HG02938 (cell line): ENCODE measurements at regions not wholly inside any gene's neighbourhood (a gene's known extent, or its start where the extent isn't known, plus 50 kb on each side); places are given as distances from the start of the nearest gene placed in this dataset.
"Not testable (repeated sequence)": the region's sequence is repeated elsewhere in the genome, so short reads cannot be mapped to it uniquely, and the experiment has no call there.

Experiments used
- ATAC-seq: cut with Tn5 transposase; IDR thresholded peaks from one replicate; pipeline ENCODE4 v1.9.1; 2021; ENCODE audit warnings: mild to moderate bottlenecking, moderate library complexity; ENCODE audit not compliant: unreplicated experiment

DNA sequence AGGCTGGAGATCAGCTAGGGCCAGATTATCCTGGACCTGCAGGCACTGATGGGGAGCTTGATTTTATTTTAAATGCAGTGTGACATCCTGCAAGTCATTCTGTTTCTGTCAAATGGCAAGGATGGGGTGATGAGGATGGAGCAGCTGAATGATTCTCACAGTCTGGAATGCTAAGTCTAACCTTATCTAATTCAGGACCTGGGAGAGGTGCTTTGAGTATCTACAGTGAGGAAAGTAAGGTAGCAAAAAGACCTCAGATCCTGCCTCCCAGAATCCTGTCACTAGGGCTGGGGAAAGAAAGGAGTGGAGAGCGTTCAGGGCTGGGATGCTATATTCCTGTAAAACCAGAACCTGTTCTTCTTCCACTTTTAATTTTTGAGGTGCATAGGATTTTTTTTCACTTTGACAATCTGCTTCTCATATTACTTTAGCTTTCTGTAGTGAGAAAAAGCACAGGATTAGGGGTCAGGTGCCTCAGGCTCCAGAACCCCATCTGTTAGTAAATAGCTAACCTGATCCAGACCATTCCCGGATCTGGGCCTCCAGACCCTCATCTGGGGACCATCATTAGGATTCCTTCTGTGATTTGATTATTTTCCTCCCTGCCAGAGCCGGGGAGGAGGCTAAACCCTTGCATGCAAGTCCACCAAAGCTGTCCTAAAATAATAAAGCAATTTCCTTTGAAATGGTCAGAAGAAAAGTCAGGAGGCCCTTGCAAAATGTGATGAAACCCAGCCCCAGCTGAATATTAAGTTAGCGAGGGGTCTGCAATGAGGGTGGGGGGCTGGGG lies 54.7 kb downstream of the ASCL1 start:
- ATAC-seq: no peak

DNA sequence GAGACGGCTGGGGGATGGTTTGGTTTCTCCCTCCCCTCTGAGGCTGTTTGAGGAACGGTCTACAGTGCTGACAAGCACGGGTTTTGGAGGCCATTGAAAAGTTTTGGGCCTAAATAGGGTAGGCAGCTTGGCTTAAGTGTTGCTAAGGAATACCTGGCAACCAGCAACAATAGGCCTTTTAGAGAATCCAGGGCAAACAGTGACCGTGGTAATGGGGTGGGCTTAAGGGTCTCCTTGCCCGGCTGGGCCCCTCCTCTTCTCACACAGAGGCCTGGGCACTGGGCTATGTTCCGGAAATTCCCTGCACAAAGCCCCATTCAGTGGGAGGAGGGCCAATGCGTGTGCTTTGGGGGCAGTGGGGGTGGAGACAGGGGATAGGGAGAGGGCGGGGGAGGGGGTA lies 55.4 kb downstream of the ASCL1 start:
- ATAC-seq: no peak

DNA sequence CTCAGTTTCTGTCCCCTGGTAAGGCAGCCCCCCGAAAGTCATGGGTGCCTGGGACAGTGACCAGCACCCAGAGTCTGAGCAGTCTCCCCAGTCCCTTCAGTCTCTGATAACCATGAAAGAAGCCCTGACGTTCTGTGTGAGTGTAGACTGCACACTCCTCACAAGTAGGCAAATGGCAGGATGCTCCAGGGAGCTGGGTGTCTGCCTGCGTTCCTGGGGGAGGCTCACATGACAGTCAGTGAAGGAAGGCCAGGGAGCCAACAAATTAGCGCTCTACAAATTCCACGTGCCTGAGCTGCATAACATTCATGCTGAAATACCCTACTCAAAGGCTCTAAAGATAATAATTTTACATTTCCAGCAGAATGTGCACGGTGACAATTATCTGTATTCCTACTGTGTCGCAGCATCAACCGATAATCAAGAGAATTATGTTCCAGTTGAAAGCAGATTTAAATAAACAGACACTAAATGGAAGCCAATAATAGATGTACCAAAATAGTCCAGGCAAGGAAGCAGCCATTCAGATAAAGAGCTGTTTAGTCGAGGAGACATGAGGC lies 56.3 kb downstream of the ASCL1 start:
- no peak for ATAC-seq

DNA sequence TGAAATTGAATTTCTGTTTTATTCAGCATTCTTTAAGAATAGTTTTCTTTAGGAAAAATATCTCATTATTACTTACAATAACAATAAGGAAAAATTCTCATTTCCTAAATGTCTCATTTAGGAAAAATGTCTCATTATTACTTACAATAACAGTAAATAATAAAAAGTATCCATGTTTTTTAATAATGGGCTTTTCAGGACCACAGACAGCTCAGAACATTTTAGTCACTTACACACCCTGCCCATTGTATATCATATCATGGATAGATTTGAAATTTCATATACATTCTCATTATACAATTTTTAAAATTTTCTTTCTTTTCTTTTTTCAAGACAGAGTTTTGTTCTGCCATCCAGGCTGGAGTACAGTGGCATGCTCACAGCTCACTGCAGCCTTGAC lies 58.9 kb downstream of the ASCL1 start:
- ATAC-seq: no peak

DNA sequence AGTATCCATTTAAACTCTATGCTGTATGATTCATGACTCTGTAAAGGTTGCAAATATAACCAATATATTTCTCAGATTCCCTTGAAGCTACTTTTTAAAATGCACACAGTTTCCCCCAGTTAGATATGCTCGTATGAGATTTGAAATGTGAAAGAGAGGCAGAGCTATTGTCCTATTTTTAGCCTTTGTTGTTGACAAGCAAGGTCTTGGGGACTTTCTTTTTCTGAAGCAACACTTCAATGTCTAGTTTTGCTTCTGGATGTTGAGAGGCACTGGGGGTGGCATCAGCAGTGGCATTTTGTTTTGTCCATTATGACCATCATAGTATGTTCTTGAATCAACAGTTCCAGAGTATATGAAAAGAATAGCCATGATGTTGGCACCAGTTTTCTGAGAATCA lies 63.4 kb downstream of the ASCL1 start:
- no peak for ATAC-seq

DNA sequence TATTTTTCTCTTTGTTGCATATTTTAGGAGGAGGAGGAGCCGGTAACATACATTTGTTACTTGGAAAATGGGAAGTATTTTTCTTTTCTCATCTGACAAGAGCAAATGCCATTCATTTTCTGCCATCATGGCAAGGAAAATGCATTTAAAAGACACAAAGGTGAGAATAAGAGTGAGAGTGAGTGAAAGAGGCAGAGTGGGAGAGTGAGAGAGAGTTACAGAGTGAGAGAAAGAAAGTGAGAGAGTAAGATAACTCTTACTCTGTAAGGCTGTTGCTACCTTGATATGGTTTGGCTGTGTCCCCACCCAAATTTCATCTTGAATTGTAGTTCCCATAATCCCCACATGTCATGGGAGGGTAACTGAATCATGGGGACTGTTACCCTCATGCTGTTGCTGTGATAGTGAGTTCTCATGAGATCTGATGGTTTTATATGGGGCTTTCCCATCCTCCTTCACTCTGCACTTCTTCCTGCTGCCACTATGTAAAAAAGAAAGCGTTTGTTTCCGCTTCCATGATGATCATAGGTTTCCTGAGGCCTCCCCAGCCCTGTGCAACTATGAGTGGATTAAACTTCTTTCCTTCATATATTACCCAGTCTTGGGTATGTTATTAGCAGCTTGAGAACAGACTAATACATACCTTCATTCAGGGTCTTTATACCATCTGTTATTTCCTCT lies 64.2 kb downstream of the ASCL1 start:
- ATAC-seq: no peak

DNA sequence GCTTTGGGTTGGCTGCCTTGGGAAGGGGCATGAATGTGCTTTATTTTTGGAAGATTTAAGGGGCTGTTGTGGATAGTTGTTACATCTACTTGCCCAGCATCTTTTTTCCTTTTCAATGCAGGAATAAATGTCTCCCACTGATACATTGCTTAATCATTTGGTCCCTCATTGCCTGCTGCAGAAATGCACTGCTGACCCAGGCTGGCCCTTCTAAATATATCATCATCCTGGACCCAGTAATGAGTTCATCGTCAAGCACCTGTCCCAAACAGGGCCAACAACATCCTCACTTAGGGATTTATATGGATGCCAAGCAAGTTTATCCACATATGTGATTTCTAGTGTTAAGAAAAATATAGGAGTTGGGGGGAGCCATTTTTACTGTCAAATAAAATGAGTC lies 67.2 kb downstream of the ASCL1 start:
- ATAC-seq: no peak

DNA sequence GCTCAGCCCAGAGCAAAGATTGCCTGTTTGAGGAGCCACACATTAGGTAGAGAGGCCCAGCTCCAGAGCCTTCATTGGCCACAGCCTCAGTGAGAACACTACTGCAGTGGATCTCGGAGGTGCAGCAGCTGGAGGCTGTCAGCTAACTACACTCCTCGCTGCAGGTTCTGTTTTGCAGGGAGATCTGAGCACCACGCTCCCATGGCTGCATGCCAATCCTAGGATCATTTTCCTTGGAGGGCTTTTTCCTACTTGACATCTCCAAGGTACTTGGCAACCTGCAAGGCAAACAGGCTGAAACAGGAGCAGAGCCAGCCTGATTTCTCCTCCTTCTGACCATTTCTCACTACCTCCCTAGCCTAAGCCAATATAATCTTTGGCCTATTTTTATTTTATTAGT lies 69.2 kb downstream of the ASCL1 start:
- ATAC-seq: not testable (repeated sequence)

DNA sequence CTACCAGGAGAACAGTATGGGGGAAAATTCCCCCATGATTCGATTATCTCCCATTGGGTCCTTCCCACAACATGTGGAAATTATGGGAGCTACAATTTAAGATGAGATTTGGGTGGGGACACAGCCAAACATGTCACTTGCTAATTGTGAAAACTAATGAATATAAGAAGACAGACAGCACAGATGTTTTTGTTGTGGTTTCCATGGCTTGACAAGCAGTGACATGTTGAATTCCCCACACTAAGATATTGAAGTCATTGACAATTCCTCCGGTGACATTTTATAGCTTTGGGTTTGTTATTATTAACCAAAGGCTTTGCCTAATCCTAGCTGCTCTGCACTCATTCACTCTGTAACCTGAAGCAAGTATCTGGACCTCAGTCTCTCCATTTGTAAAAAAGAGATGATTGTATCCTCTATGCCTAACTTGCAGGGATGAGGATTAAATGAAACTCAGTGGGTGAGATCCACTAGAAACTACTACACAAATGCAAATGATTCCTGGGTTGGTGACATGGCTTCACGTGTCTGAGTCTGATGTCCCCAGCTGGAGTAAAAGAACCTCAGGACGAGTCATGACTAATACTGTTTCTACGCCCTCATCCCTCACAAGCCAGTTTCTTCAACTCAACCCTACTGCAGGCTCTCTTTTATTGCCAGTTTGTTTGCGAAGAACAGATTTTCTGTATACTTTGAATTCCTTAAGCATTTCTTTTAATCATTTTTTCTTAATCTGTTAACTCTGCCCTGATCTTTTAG lies 71.6 kb downstream of the ASCL1 start:
- ATAC-seq: no peak

DNA sequence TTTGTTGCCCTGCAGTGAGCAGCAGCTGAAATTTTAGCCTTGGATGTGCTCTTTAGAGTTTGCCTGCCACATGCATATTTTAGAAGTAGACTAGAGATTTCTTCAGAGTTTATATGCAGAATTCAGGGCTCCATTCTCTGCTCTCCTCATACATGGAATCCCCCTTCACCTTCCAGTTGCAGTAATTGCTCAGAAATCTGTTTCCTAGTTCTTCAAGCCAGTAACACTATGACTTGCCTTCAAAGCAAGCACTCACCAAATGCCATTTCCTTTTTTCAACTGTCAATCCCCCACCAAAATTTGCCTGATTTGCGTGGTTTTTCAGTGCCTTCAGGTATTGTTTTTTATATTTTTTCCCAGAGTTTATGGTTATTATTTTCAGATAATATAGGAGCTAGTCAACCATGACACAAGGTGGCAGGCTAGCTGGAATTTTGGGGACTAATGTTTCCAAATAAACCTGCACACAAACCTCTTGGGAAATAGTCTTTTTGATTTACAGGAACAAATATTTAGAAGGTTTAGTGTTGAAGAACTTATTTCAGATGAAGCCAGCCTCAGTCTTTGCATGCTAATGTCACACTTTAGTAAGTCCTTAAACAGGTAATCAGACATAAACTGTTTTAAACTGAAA lies 79.2 kb downstream of the ASCL1 start:
- no peak for ATAC-seq

DNA sequence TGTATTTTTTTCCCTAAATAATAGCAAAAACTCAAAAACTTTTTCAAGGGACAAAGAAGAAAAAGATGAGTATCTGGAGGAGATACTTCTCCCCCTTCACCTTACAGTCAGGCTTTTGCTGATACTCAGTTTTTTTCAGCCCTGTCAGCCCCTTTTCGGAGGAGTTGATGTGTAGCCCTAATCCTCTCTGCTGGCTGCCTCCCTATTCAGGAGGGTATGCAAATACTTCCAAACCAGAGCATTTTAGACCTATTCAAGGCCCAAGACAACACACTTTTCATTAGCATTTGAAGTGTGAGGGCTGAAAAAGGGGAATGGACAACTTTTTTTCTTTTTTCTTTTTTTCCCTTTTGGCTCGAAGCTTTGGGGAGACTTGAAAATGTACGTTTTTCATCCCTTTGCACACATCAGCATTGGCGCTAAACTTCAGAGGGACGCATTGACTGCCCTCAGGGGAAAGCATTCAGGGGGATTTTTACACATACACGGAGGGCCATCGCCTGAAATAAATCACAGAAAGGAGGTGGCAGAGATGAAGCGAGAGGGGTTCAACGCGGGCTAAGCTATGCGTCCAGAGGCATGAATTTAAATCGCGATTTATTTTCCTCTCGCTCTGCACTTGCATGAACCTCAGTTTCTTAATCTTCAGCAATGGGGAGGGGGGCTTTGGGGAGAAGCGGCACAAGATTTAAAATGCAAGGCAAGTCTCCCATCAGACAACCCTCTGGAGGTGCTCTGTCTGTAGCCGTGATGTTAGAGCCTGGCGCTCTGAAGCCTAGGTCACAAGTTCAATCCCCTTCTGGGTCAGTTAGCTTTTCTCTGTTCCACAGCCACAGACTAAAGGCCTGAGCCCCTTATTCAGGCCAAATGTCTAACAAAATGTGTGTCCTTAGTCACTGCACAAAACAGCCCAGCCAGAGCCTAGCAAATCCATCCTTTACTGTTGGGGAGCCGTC lies 86.3 kb downstream of the ASCL1 start:
- ATAC-seq: no peak

DNA sequence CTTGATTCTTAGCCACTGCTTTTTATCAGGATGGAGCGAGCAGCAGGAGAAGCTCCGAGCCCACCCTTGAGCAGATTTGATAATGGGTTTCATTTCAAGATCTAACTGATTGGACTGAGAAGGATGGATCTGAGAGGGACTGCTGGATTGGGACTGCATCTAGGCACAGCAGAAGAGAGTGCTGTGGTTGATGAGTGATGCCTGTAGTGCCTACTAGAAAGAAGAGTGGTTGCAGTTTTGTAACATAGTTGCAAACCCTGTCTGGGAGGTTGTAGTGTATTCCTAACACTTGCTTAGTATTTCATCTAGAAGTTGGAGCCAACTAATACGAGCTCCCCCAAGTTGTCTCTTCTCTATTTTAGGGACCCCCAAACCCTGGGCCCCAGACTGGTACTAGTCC lies 88.7 kb downstream of the ASCL1 start:
- ATAC-seq: no peak

DNA sequence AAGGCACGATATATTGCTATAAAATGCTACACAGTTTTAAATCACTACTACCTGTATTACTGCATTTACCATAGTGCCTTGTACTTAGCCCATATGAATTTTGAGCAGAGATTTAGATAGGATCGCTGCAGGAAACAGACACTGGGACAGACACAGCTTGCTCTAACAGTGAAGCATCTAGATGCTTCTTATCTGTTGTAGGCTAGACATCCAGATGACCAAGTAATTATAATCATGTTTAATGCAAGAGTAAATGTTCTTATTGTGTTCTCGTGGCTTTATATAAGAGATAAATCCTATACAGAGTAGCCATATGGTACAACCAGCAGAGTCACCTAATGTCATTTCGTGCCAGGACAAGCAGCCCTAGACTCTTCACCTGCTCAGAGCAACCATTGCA lies 92.8 kb downstream of the ASCL1 start:
- no peak for ATAC-seq

DNA sequence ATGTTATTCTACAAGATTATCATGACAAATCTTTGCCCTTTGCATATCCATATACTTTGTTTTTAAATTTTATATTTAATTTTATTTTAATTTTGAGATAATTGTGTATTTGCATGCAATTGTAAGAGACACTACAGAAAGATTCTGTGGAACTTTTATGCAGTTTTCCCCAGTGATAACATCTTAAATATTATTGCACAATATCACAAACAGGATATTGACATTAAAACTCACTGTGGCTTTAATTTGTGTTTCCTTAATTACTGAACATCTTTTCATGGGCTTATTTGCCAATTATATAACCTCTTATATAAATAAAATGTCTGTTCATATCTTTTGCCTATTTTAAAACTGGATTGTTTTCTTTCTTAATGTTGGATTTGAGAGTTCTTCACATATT lies 95.6 kb downstream of the ASCL1 start:
- no peak for ATAC-seq

DNA sequence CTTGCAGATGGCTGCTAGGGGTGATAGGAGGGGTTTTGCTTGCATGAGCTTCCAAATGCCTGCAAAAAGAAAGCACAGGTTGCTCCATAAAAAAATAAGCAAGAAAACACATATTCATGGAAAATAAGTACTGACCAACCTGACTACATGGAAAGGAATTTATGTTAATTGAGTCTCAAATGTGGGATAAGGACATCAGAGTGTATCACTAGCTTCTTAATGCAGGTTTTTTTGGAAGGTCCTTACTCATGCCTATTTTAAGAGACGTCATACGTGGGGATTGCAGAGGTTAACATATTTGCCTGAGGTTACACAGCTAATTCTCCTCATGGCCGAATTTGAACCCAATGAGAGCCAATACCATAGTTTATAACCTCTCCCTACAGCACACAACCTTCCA lies 116.2 kb downstream of the ASCL1 start:
- ATAC-seq: no peak

DNA sequence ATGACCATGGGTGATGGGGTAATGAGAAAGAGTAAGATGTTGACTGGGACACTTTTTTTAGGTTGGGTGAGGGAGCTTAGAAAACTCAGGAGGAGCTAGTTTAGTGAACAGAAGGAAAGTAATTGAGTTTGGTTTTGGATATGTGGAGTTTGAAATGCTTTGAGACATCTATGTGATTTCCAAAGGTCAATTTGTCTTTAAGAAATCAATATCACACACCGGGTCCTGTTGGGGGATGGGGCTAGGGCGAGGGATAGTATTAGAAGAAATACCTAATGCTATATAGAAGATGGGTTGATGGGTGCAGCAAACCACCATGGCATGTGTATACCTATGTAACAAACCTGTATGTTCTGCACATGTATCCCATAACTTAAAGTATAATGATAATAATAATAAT lies 118.4 kb downstream of the ASCL1 start:
- no peak for ATAC-seq

DNA sequence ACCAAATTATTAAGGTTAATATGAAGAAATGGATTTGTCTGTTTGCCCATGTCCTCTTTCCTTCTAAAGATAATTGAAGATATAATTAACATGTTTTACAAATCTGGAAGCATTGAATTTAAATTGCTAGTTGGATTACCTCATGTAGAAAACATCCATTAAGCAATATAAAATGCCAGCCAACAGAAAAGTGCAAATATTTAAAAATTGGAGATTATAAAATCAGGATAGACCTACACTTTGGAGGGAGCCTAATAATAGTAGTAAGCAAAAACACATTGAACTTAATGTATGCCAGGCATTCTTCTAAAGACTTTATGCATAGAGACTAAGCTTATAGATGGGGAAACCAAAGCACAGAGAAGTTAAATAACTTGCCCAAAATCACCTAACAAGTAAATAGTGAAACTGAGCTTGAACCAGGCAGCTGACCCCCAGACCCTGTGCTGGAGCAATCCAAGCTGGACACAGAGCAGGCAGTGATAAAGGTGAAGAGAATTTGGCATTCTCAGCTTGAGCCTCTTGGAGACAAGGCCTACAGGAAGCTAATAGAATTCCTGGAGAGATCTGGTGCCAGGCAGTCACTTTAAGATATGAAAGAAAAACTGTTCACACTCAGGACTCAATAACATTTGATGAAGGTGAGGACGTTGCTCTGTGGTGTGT lies 119.8 kb downstream of the ASCL1 start:
- no peak for ATAC-seq

DNA sequence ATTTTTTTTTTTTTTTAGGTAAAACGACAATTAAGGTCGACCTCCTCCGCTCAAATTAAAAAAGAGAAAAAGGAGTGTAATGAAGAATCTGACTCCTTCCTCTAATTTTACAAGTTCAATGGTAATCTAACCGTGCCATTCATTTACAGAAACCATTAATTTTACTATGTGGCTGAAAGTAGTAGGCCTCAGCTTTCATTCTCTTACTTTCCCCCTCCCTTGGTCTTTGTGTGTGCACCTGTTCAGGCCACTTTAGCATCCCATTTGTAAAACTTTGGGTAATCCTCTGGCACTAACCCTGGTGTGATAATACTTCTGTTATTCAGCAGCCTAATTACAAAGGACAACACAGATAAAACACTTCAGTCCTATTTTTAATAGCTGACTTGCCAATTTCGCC lies 128.1 kb downstream of the ASCL1 start:
- ATAC-seq: peak; percentile 79

DNA sequence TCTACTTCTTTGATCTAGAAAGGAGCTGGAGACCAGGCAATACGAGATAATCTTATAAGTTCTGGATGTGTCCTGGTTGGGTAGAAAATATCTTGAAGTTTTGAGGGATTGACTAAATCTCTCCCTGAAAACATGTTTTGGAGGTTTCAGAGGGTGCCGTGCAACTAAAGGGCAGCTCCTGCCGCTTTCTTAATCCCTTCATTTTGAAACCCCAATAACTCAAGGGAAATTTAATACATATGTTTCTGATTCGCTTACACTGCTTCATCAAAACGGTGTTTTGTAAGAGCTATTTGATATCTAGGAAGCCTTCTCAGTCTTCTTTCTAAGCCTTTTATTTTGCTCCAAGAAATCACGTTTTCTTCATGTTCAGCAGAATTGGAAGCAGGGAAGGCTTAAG lies 129.0 kb downstream of the ASCL1 start:
- ATAC-seq: no peak
